ENCODE measurements at regions not wholly inside any gene's neighbourhood (a gene's known extent, or its start where the extent isn't known, plus 50 kb on each side); places are given as distances from the start of the nearest gene placed in this dataset.

DNA sequence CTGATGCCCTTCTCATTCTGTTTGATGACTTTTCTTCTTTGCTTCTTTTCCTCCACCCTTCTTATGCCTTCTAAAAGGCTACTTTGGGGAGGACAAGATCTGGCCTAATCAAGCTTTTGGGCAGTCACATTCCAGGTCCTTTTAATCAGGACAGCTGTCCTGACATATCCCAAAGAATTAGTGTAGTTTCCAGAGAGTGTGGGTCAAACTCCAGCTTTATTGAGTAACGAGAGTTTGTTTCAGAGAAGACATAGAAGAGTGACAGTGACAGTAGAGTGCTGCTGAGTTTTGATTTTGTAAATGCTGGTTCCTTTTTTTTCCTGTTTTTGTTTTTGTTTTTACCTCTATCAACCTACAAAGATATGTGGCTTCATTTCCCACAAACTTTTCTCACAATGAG lies 158.4 kb upstream of the SESN3 start:
- no peak for DNase-seq (ENCODE audit: low spot score)

DNA sequence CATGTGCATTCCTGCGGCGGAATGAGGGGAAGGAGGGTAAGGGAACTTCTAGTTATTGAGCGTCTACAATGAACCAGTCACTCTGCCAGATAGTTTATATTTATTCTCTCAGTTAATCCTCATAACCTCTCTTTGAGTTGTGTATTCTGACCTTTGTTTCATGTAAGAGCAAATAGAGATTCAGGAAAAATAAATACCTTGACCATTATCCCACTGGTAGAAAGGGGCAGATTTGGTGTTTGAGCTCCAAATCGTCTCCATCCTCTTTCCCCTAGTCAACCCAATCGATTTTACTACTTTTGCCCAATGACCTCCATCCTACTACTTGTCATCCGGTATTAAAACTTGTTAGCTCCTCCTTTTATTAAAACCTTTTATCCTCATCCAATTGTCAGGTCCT lies 157.1 kb upstream of the SESN3 start:
- no peak for DNase-seq (ENCODE audit: low spot score)

DNA sequence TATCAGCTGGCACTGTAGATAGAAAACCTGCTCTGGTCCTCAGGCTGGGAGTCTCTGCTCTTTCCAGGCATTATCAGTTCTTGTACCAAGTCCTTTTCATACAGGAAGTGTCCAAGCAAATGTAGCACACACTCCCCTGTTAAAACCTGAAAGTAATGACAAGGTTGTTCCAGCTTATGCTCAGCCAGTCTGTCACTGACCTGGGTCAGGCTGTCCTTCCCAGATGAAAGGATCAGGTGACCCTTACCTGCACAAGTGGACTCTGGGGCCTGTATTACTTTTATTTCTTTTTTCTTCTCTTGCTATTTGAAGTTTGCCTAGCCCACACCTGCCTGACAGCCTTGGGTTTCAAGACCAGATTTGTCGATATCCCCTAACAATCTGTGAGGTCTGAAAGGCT lies 156.3 kb upstream of the SESN3 start:
- no peak for DNase-seq (ENCODE audit: low spot score)

DNA sequence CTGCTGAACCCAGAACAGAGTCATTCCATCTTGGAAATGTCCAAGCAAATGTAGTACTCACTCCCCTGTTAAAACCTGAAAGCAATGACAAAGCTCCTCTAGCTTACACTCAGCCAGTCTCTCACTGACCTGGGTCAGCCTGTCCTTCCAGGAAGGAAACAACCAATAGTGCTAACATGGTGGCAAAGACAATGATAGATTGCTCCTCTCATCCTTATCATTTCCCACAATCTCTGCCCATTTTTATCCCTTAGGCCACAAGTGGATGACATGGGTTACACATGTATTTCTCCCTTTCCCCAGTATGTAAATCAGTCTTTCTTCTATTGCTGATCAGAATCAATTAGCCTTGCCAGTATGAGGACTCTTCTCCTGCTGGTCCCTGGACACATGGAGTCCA lies 154.6 kb upstream of the SESN3 start:
- DNase-seq (ENCODE audit: low spot score): no peak

DNA sequence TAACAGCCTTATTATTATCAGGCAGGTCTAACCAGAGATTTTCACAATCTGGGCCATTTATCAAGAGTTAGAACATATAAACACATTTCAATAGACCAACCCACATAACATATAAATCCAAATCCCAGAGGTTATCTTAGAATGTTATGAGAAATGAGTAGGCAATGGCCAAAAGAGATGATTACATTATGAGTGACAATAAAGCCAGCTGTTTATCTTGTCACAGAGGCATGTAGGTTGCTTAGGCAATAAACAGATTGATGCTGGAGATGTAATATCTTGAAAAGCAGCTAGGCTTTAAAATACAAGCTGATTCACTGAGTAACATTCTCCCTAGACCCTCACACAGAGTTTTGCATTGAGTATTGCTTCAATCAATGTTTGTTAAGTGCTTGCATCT lies 148.5 kb upstream of the SESN3 start:
- DNase-seq (ENCODE audit: low spot score): peak; percentile 40

DNA sequence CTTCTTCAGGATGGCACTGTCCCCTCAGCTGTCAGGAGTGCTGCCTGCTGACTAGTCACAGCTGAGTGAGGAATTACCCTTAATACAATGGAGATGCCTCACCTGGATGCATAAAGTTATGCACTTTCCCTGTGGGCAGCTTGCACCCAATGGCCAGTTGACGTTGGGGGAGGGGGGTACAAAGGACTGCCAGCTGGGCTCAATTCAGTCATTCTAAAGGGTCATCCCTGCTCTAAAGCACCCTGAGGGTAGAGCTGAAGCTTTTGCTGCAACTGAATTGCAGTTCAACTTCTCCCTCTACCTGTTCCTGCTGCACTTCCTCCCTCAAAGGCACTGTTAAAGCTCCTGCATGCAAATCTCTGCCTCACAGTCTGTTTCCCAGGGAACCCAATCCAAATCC lies 147.8 kb upstream of the SESN3 start:
- DNase-seq (ENCODE audit: low spot score): no peak

DNA sequence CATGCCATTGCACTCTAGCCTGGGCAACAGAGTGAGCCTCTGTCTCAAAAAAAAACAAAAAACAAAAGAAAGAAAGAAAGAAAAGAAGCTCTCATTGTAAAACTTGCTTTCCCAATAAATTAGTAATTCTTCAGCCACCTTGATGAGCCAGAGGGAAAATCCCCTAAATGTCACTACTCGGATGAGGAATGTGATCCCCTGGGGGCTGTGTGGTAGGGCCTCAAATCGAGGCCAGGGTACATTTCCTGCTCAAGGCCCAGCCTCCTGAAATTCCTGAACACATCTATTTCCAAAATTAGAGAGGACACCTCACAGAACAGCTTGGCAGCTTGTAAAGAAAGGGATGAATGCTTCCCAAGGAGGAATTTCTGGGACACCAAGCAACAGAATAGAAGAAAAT lies 147.1 kb upstream of the SESN3 start:
- no peak for DNase-seq (ENCODE audit: low spot score)

DNA sequence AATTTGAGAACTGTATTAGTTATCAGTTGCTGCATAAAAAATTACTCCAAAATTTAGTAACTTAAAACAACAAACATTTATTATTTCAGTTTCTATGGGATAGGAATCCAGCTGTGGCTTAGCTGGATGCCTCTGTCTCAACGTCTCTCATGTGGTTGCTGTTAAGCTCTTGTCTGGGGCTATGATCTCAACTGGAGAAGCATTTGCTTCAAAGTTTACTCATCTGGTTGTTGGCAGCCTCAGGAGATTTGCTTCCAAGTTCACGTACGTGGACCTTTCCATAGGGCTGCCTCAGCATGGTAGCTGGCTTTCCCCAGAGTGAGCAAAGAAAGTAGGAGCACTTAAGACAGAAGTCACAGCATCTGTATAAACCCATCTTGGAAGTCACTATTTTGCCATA lies 144.9 kb upstream of the SESN3 start:
- no peak for DNase-seq (ENCODE audit: low spot score)

DNA sequence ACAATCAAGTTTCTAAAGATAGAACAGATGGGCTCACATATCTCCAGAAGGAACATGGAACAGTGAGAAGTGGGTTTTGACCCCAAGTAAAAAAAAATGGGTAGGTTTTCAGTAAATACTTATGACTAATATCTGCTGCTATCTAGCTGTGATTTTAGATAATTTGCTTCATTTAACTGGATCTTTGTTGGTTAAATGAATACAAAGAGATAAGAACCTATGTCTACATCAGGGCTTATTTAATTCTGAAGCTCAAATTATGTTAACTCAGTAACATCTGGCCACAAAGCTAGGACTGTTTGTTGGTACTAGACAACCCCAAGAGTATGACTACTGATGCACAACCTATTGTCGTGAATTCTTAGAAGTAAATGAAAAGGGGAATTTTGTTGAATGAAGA lies 144.4 kb upstream of the SESN3 start:
- DNase-seq (ENCODE audit: low spot score): peak; percentile 74

DNA sequence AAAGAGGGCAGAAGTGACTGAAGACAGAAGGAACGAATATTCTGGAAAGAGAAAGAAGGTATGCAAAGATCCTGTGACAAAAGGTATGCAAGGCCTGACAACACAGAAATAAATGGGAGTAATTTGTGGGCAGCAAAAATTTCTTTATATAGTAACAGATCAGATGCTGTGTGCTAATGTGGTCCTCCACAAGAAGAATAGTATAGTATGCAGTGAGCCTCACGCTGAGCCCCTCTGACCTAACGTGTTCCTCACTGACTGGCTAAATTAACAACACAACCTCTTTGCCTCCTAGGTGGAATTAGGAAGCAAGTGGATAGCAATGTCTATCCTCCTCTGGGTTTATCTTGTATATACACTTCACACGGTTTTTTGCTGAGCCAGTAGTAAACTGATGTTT lies 143.1 kb upstream of the SESN3 start:
- no peak for DNase-seq (ENCODE audit: low spot score)

DNA sequence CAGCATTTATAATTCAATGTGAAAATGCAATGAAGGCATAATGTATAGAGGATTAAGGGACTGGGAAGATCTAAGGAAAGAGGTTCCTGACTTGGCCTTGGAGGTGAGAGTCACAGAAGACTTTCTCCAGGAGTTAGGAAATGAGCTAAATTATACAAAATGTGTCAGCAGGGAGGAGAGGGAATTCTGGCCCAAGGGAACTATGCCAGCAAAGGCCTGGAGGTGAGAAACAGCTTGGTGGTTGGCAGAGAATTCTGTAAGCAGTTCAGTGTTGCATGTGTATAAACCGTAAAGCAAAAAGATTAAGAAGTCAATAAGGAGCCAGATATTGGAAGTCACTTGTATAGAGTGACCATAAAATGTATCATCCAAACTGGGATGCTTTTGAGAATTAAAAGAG lies 142.2 kb upstream of the SESN3 start:
- no peak for DNase-seq (ENCODE audit: low spot score)

DNA sequence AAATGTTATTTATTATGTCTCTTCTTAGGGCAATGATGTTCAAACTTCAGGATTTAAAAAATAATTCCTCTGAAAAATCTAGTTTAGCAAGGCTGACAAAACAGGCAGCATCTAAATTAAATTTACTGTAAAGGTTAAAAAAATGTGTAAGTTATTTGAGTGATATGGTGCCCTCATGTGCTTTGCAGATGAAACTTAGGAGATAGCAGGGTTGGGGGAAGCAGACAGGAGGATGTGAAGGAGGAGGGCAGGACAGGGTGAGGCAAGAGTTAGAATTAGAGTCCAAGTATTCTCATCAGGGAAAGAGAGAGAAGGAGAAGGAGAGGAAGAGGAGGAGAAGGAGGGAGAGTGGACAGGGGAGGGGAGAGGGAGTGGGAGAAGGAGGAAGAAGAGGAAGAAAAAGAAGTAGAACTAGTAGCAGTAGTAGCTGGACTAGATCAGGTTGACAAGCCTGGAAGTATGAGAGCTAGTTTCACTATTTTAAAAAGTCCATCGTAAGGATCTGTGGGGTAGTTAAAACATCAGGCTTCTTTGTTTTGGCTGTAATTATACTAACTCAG lies 141.2 kb upstream of the SESN3 start:
- peak; percentile 61 for DNase-seq (ENCODE audit: low spot score)

DNA sequence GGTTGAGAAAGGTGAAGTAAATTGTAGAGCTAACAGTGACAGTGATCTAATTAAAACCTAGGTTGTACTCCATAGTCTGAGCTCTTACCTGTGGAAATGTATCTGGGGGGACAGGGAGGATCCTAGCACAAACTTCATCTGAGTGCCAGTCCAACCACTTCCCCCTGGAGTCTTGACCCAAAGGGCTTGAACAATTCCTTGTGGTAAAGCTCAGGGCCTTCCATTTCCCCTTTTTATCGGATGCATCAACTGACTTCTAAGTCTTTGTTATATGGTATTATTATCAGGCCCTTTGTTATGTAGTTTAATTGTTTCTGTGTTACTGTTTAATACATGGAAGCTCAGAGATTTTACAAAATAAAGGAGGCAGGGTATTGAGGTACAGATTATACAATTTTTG lies 140.2 kb upstream of the SESN3 start:
- no peak for DNase-seq (ENCODE audit: low spot score)

DNA sequence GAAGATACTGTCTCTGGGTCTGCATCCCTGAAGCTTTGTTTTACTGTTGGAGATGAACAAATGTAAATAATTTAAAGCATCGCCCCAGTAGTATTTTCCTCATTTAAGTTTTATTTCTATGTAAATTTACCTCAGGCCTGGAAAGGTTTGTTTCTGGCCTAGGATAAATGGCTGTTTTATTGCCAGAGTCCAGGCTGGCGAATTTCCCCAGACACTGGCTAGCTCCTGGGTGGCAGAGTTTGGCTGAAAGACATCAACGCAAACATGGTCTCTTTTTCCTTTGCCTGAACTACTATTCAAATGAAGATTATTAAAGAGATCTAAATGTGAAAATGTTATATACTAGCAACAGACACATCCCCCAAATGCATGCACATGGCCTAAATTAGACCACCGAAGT lies 136.7 kb upstream of the SESN3 start:
- DNase-seq (ENCODE audit: low spot score): no peak

DNA sequence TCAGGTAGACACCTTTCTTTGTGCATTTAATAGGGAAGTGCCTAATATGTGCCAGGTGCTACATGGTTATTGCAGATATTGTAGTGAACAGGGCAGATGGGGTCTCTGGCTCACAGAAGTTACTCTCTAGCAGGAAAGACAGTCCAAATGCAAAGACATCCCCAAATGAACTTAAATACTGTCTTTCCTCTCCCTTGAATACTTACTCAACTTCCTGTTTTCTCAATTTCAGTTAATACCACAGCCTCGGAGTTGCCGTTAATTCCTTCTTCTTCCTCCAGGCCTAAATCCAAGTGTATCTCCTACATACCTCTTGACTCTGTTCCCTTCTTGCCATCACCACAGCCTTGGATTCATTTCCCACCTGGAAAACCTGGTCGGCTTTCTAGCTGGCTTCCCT lies 134.3 kb upstream of the SESN3 start:
- no peak for DNase-seq (ENCODE audit: low spot score)

DNA sequence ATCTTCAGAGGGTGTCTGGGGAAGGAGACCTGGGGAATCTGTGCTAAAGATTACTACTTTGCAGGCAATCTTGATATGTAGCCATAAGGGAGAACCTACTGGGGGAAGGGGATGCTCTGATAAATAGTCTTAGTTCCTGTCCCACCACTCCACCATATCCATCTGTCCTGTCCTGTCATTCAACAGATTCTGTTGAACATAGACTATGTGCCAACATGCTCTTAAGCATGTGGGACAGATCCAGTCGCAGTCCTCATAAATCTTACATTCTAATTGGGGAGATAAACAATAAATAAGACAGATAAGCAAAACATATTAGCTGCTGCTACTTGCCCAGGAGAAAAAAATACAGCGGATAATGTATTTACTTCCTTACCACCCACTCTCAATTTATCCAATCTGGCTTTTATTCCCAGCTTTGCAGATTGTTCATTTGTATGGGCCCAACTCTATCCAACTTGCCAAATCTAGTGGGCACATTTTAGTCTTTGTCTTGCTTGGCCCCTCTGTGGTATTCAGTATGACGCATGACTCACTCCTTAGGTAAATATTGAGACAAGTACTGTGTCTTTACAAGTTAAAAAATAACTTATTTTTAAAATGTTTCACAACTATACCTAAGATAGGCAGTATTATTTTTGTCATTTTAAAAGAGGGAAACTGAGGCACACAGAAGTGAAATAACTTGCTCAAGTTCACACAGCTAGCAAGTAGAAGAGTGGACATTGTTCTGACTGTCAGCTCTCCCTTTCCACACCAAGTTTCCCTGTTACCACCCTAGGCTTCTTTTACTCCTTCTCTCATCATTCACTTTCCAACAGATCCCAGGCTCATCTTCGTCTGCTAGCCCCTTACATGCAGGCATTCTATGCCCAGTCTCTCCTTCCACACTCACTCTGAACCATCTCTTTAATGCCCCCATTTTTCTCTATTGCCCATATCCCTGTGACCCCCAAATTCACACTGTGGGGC lies 133.6 kb upstream of the SESN3 start:
- DNase-seq (ENCODE audit: low spot score): peak; percentile 80

DNA sequence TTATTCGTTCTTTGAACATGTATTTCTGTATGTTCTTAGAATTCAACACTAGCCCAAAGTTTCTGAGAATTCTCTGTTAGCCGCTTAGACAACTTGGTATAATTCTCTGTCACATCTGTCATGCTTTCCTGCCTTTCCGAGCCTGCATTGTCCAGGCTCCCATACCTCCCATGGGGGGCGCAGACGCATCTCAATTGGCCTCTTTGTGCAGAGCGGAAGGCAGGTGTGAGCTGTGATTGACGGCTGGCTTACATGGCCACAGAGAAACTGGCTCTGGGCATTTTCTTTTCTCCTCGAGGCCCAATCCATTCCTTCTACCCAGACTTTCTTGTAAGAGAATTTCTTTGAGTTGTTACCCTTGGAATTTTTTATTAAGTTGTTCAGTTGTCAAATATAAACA lies 132.7 kb upstream of the SESN3 start:
- peak; percentile 87 for DNase-seq (ENCODE audit: low spot score)

DNA sequence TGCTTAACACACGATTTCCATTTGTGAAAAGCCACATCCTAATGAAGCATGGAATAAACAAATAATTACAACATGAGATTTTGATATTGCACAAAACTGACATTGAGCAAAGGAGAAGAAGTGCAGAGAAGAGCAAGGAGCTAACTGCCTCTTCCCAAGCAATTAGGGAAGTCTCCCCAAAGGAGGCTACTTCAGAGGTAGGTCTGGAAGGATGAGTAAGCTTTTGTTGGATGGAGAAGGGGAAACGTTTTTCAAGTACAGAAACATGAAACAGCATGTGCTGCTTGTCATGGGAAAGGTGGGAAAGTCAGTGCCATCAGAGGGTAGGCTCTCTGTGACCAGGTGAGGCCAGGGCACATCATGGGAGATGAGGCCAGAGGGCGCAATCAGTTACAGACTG lies 132.2 kb upstream of the SESN3 start:
- no peak for DNase-seq (ENCODE audit: low spot score)

DNA sequence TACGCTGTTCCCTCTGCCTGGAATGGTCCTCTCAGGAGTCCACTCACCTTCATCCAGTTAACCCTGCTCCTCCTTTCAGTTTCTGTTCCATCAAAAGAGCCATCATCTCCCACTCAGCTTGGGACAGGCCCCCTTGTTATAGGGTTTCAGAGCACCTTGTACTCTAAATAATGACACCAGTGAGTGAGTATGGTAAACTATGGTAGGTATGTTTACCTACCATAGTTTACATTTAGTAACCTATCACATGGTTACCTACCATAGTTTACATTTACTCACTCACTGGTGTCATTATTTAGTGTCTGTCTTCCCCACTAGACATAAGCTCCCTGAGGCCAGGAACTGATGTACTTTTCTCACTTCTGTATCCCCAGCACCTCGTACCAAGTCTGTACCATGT lies 130.2 kb upstream of the SESN3 start:
- no peak for DNase-seq (ENCODE audit: low spot score)

DNA sequence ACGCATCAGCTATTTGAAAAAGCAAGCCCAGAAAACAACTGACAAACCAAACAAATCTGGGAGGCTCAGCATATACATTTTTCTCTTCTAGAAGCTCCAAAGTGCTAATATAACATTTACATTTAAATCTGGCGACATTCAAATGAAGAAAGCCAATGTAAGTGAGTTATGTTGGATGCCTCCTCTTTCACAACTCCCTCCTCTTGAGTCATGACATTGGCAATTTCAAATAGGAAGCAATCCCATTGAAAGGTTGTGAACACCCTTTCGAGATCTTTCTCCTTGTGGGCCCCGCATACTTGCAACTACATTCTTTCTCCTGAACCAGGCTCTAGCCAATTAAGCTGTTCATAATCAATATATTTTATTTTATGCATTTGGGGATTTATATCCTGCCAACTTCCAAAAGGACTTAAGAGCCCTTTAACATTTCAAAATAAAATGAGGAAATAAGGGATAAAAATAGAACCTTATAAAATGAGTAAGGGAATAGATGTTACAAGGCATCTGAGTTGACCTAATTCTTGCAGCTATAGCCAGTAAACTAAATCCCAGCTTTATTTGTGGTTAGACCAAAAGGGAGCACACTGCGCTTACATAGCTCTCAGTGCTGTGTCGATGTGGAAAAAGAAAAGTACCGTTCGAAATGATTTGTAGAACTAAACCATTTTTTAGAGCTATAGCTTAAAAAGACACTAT lies 129.5 kb upstream of the SESN3 start:
- DNase-seq (ENCODE audit: low spot score): no peak

DNA sequence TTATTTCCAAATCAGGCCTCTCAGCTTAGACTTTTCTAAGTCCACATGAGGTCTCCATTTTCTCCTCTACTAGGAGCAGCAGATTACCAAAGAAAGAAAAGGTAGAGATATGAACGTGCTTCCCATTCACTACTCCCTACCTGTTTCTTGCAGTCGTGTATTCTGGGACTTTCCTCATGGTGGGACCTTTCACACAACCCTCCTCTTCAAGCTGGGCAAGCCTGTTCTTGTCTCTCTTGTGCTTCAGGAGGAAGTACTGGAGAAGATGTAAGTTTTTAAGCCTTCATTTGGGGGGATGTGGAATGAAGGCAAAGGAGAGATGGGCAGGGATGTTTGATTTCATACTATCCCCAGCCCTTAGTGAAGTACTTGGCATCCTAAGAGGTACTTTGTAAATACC lies 128.8 kb upstream of the SESN3 start:
- DNase-seq (ENCODE audit: low spot score): no peak

DNA sequence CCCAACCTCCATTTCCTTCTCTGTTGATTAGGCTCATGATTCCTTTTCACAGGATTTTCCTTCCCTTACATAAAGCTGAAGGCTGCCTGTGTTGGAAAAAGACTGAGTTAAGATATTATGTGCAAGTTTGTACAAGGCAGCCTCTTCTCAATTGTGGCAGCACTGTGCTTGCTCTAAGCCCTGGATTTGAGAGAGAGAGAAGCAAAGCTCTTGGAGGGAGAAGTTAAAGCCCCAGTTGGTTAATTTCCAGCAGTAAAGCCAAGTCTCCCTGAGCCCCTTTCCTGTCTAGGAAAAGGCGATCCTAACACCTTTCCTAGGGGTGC lies 128.3 kb upstream of the SESN3 start:
- DNase-seq (ENCODE audit: low spot score): no peak

Data from SK-N-DZ (cell line).